NCI-H524 treated with DMSO at 0.1 percent for 48 hours (cell line): ENCODE measurements at regions not wholly inside any gene's neighbourhood (a gene's known extent, or its start where the extent isn't known, plus 50 kb on each side); places are given as distances from the start of the nearest gene placed in this dataset.

Experiments used
- DNase-seq: peaks from one replicate; lab custom pipeline; 2025; lab: John Stamatoyannopoulos, UW

DNA sequence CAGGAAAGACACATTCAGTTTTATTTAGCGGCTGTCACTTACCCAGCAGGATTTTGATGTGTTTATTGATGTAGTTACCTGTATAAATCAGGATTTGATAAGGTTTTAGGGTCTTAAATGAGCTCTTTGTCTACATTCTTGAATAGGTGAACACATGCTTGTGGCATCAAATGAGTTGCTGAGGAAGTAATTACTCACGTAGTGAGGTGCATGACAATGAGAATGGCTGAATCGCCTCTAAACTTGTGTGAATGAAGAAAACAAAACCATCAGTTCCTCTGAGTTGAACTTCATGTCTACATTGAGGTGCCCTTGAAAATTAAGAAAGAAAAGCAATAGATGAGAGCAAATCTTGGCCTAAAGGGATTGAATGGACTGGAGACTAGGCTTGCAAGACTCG is 245.6 kb upstream of the SATB1 start:
- no peak for DNase-seq

- no peak for DNase-seq
These were observed 244.2 kb upstream of the SATB1 start for GRCh38 chr3:18669374-18669773.

- no peak for DNase-seq
These were observed 242.4 kb upstream of the SATB1 start for GRCh38 chr3:18667552-18667951.

DNA sequence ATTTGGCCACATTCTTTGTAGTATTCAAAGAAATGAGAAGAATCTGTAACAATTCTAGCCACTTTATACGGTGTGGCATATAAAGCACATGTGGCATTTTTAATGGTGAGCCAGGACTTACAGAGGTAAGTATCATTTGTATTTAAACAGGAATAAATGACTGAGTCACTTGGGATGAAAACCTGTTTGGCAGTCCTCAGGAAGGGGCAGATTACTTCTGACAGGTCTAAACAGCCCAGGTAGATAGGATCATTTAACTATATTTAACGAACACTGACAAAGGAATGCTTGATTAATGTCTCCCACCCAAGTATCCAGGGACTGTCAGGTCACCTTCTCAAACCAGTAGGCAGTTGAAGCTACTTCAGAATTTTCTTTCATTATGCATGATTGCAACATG is 241.5 kb upstream of the SATB1 start:
- no peak for DNase-seq

DNA sequence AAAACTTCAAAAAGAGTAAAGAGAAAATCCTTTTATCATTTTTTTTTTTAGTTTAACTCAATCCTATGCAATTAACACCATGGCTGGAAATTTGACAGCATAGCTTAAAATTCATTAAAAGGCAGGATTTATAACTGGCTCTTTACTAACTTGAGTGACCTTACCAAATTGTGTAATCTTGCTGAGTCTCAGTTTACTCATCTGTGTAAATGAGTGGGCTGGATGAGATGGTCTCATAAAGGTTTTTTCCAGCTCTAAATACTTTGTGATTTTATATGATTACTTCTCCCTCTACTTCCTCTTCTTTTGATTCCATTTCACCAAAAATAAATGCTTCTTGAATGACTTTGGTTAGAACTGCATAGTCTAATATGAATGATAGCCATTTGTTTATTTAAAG is 234.9 kb upstream of the SATB1 start:
- DNase-seq = no peak

DNA sequence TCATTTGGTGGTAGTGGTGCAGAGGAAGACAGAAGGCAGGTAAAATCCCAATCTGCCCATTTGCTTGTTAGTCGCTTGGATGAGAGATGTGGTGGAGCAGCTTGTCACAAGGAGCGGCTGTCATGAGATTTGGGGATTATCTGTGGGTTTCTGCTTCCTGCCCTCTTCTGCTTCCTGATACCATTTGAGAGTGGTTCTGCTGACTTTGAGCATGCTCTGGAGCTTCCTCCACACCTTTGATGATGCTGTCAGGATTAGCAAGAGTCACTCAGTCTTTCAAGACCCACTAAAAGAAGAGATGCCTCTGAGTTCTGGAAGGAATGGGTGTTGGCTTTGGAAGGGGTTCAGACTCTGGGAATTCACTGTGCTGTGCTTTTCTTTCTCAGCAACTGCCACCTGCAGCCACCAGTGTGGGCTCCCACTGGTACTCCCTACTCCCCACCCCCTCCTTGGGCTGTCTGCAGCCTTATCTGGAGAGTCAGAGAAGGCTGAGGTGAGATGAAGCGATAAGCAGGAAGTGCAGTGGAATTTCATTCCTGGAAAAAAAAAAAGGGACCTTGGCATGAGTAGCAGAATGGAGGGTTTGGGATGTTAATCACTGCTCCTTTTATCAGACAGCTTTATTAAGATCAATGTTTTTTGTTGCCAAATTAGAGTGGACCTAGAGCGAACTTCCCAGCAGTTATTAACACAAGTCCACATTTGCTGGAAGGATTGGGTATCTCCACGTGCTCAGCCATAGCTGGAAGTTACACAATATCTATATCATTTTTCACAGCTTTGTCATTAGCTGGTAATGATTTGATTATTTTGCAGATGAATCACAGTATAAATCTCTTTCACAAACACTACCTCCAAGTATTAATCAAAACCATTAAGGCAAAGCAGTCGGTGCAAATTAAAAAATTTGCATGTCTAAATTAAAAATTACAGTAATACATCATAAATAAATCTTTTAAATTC is 233.0 kb upstream of the SATB1 start:
- DNase-seq = no peak

GRCh38 chr3:18656866-18657265 is 231.7 kb upstream of the SATB1 start:
- DNase-seq = no peak

DNA sequence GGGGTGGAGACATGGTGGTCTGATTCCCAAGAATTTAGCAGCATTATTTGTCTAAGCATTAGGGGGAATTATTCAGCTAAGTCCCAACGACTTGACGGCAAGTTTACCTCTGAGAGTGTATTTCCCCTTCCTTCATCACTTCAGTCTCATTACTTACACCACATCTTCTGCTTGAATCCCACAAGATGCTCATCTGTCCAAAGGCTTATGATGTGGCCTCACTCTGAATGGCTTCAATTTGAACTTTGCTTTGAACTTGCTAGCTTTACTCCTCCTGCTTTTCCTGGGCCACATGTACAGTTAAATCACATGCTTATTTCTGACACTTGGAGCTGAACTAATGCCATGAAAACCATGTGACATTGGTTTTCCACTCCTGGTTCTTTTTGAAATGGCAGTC is 231.3 kb upstream of the SATB1 start:
- DNase-seq = no peak

GRCh38 chr3:18655827-18656226 is 230.7 kb upstream of the SATB1 start:
- no peak for DNase-seq

DNA sequence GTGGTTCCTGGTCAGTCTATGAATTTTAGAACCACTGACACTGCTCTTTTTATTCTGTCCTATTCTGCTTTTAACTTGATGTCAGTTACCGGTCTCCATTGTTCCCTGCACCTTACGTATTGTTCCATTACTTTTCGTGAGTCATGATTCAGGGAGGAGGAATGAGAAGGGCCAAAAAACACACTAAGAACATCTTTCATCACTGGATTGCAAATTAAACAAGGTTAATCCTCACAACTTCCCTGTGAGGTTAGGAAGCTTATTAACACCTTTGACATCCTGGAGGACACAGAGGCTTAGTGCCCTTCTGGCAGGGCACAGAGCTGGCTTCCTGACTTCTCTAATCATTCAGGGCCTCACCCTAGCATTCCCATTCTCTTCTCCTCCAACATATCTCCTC is 227.6 kb upstream of the SATB1 start:
- no peak for DNase-seq

GRCh38 chr3:18650731-18651130 is 225.6 kb upstream of the SATB1 start:
- DNase-seq = no peak

- no peak for DNase-seq
These were observed 224.7 kb upstream of the SATB1 start for GRCh38 chr3:18649666-18650363.

DNA sequence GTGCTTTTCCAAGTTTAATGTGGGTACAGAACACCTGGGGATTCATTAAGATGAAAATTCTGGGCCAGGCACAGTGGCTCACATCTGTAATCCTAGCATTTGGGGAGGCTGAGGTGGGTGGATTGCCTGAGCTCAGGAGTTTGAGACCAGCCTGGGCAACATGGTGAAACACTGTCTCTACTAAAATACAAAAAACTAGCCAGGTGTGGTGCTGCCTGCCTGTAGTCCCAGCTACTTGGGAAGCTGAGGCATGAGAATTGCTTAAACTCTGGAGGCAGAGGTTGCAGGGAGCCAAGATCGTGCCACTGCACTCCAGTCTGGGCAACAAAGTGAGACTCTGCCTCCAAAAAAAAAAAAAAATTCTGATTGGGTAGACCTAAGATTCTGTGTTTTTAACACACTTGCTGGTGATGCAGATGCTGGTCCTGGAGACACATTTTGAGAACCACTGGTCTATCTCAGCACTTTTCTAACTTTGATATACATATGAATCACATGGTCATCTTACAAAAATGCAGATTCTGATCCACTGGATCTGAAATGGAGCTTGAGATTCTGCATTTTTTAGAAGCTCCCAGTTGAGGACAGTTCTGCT is 223.8 kb upstream of the SATB1 start:
- no peak for DNase-seq

GRCh38 chr3:18648159-18648558 is 223.0 kb upstream of the SATB1 start:
- no peak for DNase-seq

- DNase-seq = no peak
These were observed 220.5 kb upstream of the SATB1 start for GRCh38 chr3:18645619-18646018.

- no peak for DNase-seq
These were observed 218.1 kb upstream of the SATB1 start for GRCh38 chr3:18643281-18643680.

GRCh38 chr3:18641916-18642315 is 216.8 kb upstream of the SATB1 start:
- DNase-seq = no peak

DNA sequence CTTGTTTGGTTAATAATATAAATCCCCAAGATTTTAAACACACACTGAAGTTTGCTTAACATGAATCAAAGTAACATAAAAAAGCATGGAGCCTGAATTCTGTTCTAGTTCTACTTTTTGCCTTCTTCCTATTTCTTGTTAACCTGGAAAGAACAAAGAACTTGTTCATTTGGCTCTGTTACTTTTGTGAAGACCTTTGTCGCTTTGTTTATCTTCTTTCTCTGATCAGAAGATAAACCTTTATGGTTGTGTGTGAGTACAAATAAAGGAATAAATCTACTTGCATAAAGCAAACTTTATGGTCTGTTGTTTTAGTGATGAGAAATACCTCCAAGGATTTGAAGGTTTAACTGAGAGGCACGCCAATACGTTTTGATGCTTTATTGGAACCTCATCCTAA is 210.1 kb upstream of the SATB1 start:
- DNase-seq = no peak

DNA sequence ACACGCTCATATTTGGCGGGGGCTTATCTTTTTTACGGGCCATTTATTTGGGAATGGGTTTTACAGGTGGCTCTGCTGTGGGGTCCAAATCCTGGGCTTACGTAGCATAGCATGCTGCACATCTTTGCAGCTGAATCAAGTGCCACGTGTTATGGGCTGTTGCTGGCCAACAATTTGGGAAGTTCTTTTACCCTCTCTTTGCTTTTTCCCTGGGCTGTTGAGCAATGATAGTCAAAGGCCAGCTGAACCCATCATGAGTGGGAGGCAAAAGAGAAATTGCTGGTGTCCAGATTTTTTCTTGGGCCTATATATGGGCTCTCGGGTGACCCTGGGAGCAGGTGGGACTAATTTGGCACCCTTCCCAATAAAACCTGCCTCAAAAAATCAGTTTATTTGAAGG is 209.3 kb upstream of the SATB1 start:
- no peak for DNase-seq

GRCh38 chr3:18633002-18633401 is 207.9 kb upstream of the SATB1 start:
- no peak for DNase-seq

DNA sequence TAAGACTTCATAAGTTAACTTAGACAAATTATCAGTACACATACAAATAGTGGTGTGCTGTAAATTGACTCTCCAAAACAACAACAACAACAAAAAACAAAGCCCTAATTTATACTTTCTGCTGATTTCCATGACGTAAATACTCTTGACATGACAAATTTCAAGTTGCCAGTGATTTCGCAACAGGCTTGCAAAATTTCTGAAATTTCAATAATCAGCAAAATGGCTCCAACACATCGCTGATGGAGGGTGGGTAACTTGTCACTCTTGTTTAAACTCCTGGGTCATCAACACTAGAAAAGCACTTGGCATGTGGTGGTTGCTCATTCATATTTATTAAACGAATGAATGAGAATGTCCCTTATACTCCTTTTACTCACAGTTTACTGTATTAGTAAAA is 205.2 kb upstream of the SATB1 start:
- no peak for DNase-seq

GRCh38 chr3:18625085-18625484 is 199.9 kb upstream of the SATB1 start:
- DNase-seq = no peak

GRCh38 chr3:18623220-18623619 is 198.1 kb upstream of the SATB1 start:
- no peak for DNase-seq
